LHCN-M2 (cell line): ENCODE measurements at regions not wholly inside any gene's neighbourhood (a gene's known extent, or its start where the extent isn't known, plus 50 kb on each side); places are given as distances from the start of the nearest gene placed in this dataset.
"Not testable (repeated sequence)": the region's sequence is repeated elsewhere in the genome, so short reads cannot be mapped to it uniquely, and the experiment has no call there.

ENCODE experiments used
- DNase-seq: peaks from one replicate; pipeline ENCODE4 v3.0.0-alpha.2; 2012; ENCODE audit warnings: low read depth

GRCh38 chr1:172837816-172838679 is 179.1 kb downstream of the FASLG start:
- no peak for DNase-seq

- DNase-seq, result no peak
These were observed 179.9 kb downstream of the FASLG start for GRCh38 chr1:172838680-172839313.

DNA sequence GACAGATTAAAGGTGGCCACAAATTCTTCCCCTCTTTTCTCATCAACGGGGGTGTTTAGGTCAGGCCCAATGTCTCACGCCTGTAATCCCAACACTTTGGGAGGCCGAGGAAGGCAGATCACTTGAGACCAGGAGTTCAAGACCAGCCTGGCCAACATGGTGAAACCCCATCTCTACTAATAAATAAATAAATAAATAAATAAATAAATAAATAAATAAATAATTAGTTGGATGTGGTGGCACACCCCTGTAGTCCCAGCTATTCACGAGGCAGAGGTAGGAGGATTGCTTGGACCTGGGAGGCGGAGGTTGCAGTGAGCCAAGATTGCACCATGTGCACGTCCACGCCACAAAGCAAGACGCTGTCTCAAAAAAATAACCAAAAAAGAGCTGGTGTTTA is 180.7 kb downstream of the FASLG start:
- DNase-seq, result not testable (repeated sequence)

DNA sequence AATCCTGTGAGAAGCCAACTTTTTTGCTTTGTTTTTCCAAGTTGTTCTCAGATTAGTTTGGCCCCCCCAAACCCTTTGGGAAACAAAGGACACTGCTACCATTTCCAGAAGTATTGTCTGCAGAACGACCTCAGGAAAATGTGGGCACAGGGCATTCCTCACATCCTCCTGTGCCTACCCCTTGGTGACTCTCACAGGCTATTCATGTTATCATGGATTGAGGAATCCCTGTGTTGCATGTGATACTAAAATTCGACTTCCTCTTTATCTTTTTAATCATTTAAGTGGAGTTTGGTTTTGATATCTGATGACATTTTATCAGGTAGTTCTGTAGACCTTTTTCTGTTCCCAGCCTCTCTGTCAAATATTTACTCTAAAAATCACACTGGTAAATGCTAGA is 184.5 kb downstream of the FASLG start:
- DNase-seq, result no peak

GRCh38 chr1:172845371-172845770 is 186.5 kb downstream of the FASLG start:
- DNase-seq, result no peak

- DNase-seq, result no peak
These were observed 187.0 kb downstream of the FASLG start for GRCh38 chr1:172845865-172846264.

GRCh38 chr1:172847814-172848213 is 188.9 kb downstream of the FASLG start:
- not testable (repeated sequence) for DNase-seq

DNA sequence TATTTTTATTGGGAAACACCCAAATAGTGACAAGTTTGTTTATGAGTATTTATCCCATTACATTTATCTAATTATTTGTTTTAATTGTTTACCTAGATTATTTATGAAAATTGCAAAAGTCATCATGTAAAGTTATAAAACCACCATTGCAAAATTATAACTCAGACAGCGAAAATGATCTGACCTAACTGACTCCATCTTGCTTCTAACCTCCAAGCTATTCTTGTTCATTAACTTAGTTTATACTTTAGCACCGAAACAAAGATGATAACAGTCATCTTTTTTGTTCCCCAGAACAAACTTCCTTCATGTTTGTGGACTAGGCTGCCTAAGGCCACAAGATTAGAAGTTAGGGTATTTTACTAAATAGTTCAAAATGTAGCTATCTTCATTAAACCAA is 190.8 kb downstream of the FASLG start:
- no peak for DNase-seq

DNA sequence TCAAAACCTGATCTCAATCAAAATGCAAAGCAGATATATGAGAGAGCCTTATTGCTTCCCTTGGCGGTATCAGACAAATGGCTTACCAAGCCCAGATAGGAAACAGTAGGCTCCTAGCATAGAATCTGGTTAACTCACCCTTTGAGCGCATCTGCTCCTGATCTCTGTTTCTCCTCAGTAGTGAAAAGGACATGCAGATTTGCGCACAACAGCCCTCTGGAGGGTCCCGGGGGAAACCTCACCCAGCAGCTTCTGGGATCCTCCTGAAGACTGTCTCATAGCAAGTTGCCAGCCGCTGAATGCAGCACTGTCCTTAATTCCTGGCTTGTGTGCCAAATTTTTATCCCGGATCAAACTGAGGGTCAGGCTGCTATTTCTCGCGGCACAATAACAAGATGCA is 192.2 kb downstream of the FASLG start:
- DNase-seq, result no peak

DNA sequence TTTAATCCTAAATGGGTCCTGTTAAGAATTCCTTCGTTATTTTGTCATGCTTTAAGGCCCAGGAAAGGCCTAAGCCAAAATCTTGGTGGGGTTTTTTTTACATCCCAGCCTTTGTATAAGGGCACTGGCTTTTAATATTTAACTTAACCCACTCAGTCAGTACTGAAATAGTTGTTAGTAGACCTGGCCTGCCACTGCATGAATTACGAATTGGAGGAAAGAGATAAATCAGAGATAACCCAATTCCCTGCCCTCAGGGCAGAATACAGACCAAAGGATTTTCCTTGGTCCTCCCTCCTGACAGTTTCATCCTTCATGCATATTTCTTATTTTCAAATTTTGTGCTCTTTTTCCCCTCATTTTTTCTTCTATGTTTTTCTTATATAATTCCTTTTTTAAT is 193.0 kb downstream of the FASLG start:
- DNase-seq, result no peak

DNA sequence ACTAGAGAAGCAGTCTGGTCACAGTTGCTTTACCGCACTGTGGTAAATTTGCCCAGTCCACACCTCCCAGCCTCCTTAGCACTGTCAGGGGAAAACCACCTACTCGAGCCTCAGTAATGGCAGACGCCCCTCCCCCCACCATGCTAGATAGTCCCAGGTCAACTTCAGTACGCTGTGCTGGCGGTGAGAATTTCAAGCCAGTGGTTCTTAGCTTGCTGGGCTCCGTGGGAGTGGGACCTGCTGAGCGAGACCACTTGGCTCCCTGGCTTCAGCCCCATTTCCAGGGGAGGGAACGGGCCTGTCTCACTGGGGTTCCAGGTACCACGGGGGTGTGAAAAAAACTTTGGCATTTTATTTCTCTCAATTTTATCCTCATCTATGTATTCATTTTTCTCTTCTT is 194.8 kb downstream of the TNFSF18 start:
- DNase-seq, result not testable (repeated sequence)

GRCh38 chr1:172863031-172863430 is 187.7 kb downstream of the TNFSF18 start:
- peak; percentile 54 for DNase-seq

- no peak for DNase-seq
These were observed 183.4 kb downstream of the TNFSF18 start for GRCh38 chr1:172867216-172867818.

- DNase-seq, result peak; percentile 61
These were observed 179.7 kb downstream of the TNFSF18 start for GRCh38 chr1:172870901-172871606.

- DNase-seq, result peak; percentile 45
These were observed 175.8 kb downstream of the TNFSF18 start for GRCh38 chr1:172874950-172875349.

DNA sequence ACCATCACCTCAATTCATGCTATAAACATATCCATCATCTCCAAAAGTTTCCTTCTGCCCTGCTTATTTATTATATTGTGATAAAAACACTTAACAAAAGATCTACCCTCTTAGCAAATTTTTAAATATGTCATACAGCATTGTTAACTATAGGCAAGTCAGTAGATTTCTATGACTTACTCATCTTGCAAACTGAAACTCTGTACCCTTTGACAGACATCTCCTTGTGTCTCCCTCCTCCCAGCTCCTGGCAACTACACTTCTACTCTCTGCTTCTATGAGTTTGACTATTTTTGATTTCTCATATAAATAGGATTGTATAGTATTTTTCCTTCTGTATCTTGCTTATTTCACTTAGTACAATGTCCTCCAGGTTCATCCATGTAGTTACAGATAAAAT is 174.8 kb downstream of the TNFSF18 start:
- DNase-seq, result peak; percentile 50

DNA sequence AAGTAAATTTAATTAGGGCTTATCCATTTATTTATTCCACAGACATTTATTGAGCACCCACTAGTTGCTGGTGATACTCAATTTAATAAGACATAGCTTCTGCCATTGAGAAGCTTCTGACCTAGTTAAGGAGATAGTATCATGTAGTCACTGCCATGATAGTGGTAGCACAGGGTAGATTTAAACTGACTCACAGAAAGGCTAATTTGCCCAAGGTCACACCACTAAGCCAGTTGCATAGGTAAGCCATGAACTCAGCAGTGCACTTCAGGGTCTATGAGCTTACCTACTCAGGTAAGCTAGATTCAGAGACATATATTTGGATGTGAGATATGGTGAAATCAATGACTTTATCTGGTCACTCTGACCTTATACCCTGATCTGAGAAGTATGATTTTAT is 168.4 kb downstream of the TNFSF18 start:
- no peak for DNase-seq

GRCh38 chr1:172882791-172883386 is 167.9 kb downstream of the TNFSF18 start:
- DNase-seq, result no peak

DNA sequence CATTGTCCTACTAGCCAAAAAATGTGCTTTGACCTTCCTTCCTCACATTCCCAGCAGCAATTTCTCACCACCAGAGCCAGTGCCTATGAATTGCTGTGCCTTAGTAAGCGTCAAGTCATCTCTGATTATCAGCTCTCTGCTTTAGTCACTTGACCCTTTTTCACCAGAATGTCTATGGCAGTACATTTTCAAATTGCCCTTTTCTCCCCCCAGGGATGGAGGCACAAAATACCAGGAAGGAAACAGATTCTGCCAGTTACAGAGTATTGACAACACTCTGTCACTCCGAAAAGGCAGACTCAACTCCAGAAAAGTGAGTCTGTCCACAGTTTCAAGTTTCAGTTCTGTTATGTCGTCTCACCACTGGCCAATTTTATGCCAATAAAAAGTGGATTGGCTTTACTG is 167.4 kb downstream of the TNFSF18 start:
- DNase-seq, result no peak

- peak; percentile 70 for DNase-seq
These were observed 166.9 kb downstream of the TNFSF18 start for GRCh38 chr1:172883844-172884243.

DNA sequence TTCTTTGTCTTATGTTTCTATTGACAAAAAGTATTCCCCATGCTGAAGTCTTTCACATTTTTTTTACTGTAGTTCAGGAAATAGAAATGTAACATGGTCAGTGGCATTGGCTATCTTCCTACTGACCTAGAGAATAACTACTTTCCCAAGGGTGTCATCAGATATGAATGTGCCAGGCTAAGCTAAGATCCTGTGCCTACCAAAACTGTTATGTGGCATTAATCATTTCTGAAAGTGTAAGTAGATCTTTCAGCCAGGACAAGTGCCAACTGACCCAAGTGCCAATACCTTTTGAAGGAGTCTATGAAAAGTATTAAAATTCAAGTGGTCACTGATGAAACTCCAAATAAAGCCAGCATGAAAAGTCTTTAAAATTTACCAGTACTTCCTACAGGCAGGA is 165.3 kb downstream of the TNFSF18 start:
- DNase-seq, result peak; percentile 85

- DNase-seq, result peak; percentile 51
These were observed 164.8 kb downstream of the TNFSF18 start for GRCh38 chr1:172885971-172886370.
